HG03175 (cell line): ENCODE measurements at regions not wholly inside any gene's neighbourhood (a gene's known extent, or its start where the extent isn't known, plus 50 kb on each side); places are given as distances from the start of the nearest gene placed in this dataset.

ENCODE experiments used
- ATAC-seq: cut with Tn5 transposase; IDR thresholded peaks from one replicate; pipeline ENCODE4 v1.9.1; 2021; ENCODE audit warnings: mild to moderate bottlenecking, moderate library complexity; ENCODE audit not compliant: unreplicated experiment

DNA sequence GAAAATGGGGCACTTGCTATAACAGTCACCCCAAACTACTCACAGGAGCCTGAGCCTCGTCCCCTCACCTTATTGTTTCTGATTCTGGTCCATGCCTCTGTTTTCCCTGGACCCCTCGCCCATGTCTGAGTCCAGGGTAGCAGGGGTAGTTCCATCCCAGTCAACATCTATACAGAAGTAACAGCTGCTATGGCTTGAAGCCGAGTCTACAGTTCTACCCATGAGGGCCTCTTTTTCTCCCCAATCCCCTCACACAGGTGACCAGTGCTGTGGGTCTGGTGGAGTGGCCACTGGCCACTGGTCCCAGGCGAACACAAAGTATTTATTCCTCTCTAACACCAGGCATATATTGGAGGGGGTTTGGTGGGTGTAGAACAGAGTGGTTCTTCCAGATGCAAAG, 116.4 kb downstream of the ZNF280B start:
- ATAC-seq: no peak

DNA sequence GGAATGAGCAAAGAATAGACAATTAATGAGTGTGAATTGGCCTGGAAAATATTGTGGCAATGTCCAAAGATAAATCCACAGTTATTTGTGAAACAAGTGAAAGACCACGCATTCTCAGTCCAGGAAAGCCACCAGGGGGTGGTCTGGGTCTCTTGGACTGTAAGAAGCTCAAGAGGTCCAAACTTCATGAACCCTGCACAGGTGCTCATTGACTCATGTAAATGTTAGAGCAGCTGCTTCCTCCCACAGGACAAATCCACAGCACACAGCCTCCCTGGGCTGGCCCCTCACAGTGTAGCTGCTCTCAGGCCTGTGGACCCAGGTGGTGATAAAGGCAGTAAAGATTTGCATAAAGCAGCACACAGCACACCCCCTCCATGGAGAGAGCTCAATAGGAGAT, 114.0 kb downstream of the ZNF280B start:
- ATAC-seq: no peak

DNA sequence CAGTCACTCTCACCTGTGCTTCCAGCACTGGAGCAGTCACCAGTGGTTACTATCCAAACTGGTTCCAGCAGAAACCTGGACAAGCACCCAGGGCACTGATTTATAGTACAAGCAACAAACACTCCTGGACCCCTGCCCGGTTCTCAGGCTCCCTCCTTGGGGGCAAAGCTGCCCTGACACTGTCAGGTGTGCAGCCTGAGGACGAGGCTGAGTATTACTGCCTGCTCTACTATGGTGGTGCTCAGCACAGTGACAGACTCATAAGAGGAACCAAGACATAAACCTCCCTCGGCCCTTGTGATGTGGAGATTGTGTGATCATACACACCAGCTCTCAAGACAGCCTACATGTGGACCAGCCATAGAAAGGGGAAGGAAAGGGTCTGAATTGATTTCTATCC, 113.3 kb downstream of the ZNF280B start:
- no peak for ATAC-seq

DNA sequence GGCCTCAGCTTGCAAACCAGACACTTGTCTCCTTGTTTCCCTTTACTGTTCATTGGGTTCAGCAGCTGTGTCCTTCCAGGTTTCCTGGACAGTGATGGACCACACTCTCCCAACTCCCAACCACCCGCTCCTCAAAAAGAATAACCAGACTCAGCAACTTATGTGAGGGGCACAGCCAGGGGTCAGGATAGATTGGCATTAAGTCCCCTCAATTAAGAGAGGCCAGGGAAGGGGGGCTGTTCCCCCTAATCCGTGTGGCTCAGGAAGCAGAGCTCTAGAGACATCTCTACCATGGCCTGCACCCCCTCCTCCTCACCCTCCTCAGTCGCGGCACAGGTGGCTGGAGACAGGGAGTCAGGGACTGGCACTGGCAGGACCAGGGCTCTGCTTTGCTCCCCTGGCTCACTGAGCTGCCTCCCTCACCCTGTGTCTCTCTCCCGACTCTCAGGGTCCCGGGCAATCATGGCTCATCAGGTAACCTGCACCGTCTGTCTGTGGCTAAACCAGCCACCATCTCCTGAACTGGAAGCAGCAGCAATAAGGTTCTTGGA, 111.7 kb downstream of the ZNF280B start:
- no peak for ATAC-seq

DNA sequence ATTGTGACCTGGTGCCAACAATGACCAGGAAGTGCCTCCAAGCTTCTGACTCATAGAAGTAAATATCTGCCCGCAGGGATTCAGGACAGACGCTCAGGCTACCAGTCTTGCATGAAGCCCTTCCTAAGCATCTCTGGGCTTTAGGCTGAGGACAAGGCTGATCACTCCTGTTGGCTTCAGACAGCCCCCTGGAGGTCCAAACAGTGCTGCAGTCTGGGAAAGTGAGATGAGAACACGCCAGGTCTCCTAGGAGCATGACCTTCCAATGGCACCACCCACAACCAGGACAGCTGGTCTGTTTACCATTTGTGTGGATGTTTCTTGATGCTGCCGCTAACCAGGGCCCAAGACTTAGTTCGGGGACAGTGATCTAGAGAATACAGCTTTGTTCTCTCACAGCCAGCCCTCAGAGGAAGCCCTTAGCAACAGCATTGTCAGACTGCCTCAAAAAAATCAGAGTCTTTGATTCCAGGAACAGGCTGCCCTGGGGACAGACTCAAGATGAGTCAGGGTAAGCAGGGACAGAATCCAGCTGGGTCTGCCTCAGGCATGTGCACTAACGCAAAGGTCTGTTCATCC, 111.2 kb downstream of the ZNF280B start:
- no peak for ATAC-seq

GRCh38 chr22:22397875-22398524, 110.5 kb downstream of the ZNF280B start:
- no peak for ATAC-seq

- no peak for ATAC-seq
These were observed 109.8 kb downstream of the ZNF280B start for GRCh38 chr22:22398530-22399327.

DNA sequence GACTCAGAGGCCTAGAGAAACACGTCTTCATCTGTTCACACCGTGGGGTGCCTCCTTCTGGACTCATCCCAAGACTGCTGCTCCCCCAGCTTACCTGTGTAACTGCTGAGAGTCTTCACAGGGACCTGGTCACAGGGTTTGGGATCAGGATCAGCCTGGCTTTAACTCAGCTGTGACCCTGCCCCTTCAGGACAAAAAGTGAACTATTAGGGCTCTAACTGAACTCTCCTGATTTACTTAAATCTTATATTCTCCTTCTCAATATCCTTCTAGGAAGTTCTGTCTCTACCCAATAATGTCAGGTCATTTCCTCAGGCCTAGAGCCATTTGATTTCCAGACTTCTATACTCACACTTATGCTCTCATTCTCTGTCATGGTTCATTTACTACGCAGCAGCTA, 108.4 kb downstream of the ZNF280B start:
- no peak for ATAC-seq

- ATAC-seq: no peak
These were observed 107.6 kb downstream of the ZNF280B start for GRCh38 chr22:22400964-22401363.

GRCh38 chr22:22401381-22401780, 107.2 kb downstream of the ZNF280B start:
- ATAC-seq: no peak

GRCh38 chr22:22403306-22403705, 105.2 kb downstream of the ZNF280B start:
- no peak for ATAC-seq

- ATAC-seq: no peak
These were observed 104.8 kb downstream of the ZNF280B start for GRCh38 chr22:22403771-22404170.

GRCh38 chr22:22404598-22405284, 103.8 kb downstream of the ZNF280B start:
- no peak for ATAC-seq

- ATAC-seq: no peak
These were observed 102.0 kb downstream of the ZNF280B start for GRCh38 chr22:22406445-22407027.

- no peak for ATAC-seq
These were observed 101.5 kb downstream of the ZNF280B start for GRCh38 chr22:22407061-22407460.

GRCh38 chr22:22408269-22408668, 100.3 kb downstream of the ZNF280B start:
- no peak for ATAC-seq

DNA sequence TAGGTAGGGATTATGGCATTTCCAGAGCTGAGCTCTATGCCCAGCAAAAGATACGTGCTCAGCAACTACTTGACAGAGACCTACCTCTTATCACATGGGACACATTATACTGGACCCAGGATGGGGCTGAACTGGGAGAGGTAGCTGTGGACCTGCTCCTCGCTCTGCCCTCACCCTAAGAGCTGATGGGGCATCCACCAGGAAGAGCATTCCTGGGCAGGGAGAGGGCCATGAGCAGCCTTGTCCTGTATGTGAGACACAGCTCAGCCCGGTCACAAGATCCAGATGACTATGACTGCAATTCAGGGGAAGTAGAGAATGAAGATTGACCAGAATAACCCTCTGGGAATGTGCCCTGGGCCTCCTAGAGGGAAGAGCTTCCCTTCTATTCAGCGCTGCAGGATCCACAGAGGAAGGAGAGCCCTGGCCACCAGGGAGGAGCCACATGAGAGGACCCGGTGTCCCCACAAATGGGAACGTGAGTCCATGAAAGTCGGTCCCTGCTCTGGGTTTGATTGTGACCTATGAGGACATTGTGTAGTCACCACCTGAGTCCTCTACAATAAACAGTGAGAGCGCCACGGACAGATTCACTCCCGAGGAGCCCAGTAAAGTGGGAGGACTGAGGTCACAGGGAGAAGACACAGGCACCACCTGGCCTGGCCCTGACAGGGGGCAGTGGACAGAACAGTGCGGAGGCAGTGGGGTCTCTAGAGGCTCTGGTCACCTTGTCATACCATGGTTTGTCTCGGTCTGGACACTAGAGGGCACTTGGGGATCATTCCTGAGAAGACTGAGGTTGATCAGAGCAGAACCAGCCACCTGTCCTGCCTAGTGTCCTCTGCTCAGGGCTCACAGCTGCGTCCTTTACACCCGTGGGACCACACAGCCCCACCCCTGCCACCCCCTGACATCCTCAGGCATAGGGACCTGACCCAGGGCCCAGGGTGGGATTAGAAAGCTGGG, 99.5 kb downstream of the ZNF280B start:
- ATAC-seq: no peak

DNA sequence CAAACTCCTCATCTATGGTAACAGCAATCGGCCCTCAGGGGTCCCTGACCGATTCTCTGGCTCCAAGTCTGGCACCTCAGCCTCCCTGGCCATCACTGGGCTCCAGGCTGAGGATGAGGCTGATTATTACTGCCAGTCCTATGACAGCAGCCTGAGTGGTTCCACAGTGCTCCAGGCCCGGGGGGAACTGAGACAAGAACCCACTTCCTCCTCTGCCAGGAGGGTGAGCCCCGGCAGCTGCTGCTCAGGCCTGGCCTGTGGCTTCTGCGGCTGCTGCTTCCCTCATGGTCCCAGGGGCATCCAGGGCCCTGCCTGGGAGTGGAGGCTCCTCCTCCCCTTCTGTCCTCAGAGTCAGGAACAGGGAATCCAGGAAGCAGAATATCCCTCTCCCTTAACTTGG, 98.4 kb downstream of the ZNF280B start:
- ATAC-seq: no peak

GRCh38 chr22:22410677-22411076, 97.9 kb downstream of the ZNF280B start:
- no peak for ATAC-seq

- no peak for ATAC-seq
These were observed 94.3 kb downstream of the ZNF280B start for GRCh38 chr22:22414266-22414665.
